A549 (cell line): ENCODE measurements at regions not wholly inside any gene's neighbourhood (a gene's known extent, or its start where the extent isn't known, plus 50 kb on each side); places are given as distances from the start of the nearest gene placed in this dataset.

ENCODE experiments used
- CHD2 ChIP-seq: fragments of 150-350 bp; IDR thresholded peaks from 2 replicates; pipeline ENCODE4 v1.6.1; 2014; ENCODE audit warnings: low read length; ENCODE audit not compliant: partially characterized antibody
- CHD4 ChIP-seq: fragments of 200-600 bp; sonication (generic); IDR thresholded peaks from 2 replicates; pipeline ENCODE4 v1.6.1; 2016; ENCODE audit warnings: antibody characterized with exemption, mild to moderate bottlenecking, borderline replicate concordance
- EP300 ChIP-seq, 2 experiments: fragments of >200 bp; sonication (Bioruptor Twin); formaldehyde crosslinking; IDR thresholded peaks; 2 replicates in 1 of 2; 3 replicates in 1 of 2; pipeline ENCODE4 v1.6.1; 2016 to 2017
- ESRRA ChIP-seq: fragments of 150-350 bp; IDR thresholded peaks from 2 replicates; pipeline ENCODE4 v1.6.1; 2014; ENCODE audit warnings: mild to moderate bottlenecking, low read length, borderline replicate concordance
- JUN ChIP-seq, 2 experiments: fragments of >200 bp; sonication (Bioruptor Twin); formaldehyde crosslinking; IDR thresholded peaks; 2 replicates in 1 of 2; 3 replicates in 1 of 2; pipeline ENCODE4 v1.6.1; 2016 to 2017
- POLR2A ChIP-seq: IDR thresholded peaks from 2 replicates; pipeline ENCODE4 v1.6.1; 2012; ENCODE audit warnings: mild to moderate bottlenecking, low read length
- RAD21 ChIP-seq, 2 experiments: fragments of >200 bp in 1 of 2; sonication (Bioruptor Twin) in 1 of 2; formaldehyde crosslinking in 1 of 2; IDR thresholded peaks in 1 of 2; conservative IDR thresholded peaks in 1 of 2; 2 replicates in 1 of 2; 3 replicates in 1 of 2; pipeline ENCODE4 v1.6.1; 2012 to 2018; ENCODE audit warnings: inconsistent platforms in 1 of 2
- RCOR1 ChIP-seq: fragments of 150-350 bp; IDR thresholded peaks from 2 replicates; pipeline ENCODE4 v1.6.1; 2014; ENCODE audit warnings: antibody characterized with exemption, low read length, low read depth
- ZSCAN20 ChIP-seq: fragments of 250-450 bp; sonication (Bioruptor Pico); IDR thresholded peaks from 2 replicates; pipeline ENCODE4 v1.8.0; 2022; ENCODE audit warnings: mild to moderate bottlenecking, moderate library complexity
- TF ChIP-seq, protein P1 (sequence below): fragments of >200 bp; sonication (Bioruptor Twin); formaldehyde crosslinking; IDR thresholded peaks from 3 replicates; pipeline ENCODE4 v1.5.1; 2016
- TF ChIP-seq, protein P2 (sequence below): fragments of 450-650 bp; IDR thresholded peaks from 2 replicates; pipeline ENCODE4 v1.6.1; 2014; ENCODE audit warnings: antibody characterized with exemption
- TF ChIP-seq, protein P3 (sequence below): fragments of 250-450 bp; sonication (Bioruptor Pico); IDR thresholded peaks from 2 replicates; pipeline ENCODE4 v1.5.0; 2021; ENCODE audit warnings: mild to moderate bottlenecking, moderate library complexity, borderline replicate concordance
- TF ChIP-seq, protein P4 (sequence below): IDR thresholded peaks from 2 replicates; pipeline ENCODE4 v1.6.1; 2012

DNA sequence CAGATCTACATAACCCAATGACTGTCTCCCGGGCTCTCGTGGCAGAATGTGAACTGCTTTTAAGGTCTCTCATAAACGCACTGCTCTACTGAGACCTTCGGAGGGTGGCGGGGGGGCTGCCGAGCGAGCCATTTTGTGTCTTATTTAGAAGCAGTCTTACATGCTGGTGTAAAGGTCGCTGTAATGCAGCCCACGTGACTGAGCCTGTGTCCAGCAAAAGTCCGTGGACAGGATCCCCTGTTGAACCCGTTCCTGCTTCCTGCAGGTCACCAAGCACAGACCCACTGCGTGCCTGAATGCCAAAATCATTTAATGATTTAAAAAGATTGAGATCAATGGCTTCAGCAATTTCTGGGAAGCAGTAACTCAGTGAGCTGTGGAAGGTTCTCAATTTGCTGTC lies 415.9 kb downstream of the BCOR start:
- TF ChIP-seq RCOR1, result no peak
- no peak for TF ChIP-seq POLR2A
- no peak for TF ChIP-seq EP300 (IDR thresholded peaks at IDR 0.05)
- TF ChIP-seq, protein P1, sequence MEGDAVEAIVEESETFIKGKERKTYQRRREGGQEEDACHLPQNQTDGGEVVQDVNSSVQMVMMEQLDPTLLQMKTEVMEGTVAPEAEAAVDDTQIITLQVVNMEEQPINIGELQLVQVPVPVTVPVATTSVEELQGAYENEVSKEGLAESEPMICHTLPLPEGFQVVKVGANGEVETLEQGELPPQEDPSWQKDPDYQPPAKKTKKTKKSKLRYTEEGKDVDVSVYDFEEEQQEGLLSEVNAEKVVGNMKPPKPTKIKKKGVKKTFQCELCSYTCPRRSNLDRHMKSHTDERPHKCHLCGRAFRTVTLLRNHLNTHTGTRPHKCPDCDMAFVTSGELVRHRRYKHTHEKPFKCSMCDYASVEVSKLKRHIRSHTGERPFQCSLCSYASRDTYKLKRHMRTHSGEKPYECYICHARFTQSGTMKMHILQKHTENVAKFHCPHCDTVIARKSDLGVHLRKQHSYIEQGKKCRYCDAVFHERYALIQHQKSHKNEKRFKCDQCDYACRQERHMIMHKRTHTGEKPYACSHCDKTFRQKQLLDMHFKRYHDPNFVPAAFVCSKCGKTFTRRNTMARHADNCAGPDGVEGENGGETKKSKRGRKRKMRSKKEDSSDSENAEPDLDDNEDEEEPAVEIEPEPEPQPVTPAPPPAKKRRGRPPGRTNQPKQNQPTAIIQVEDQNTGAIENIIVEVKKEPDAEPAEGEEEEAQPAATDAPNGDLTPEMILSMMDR, result no peak
- TF ChIP-seq CHD2, result no peak
- no peak for TF ChIP-seq RAD21 (conservative IDR thresholded peaks at IDR 0.05 in 1 of 2, IDR thresholded peaks at IDR 0.05 in 1 of 2)
- TF ChIP-seq, protein P2, sequence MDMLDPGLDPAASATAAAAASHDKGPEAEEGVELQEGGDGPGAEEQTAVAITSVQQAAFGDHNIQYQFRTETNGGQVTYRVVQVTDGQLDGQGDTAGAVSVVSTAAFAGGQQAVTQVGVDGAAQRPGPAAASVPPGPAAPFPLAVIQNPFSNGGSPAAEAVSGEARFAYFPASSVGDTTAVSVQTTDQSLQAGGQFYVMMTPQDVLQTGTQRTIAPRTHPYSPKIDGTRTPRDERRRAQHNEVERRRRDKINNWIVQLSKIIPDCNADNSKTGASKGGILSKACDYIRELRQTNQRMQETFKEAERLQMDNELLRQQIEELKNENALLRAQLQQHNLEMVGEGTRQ, result no peak
- TF ChIP-seq JUN (IDR thresholded peaks at IDR 0.05), result no peak
- TF ChIP-seq ZSCAN20, result no peak
- TF ChIP-seq ESRRA, result no peak
- TF ChIP-seq, protein P3, sequence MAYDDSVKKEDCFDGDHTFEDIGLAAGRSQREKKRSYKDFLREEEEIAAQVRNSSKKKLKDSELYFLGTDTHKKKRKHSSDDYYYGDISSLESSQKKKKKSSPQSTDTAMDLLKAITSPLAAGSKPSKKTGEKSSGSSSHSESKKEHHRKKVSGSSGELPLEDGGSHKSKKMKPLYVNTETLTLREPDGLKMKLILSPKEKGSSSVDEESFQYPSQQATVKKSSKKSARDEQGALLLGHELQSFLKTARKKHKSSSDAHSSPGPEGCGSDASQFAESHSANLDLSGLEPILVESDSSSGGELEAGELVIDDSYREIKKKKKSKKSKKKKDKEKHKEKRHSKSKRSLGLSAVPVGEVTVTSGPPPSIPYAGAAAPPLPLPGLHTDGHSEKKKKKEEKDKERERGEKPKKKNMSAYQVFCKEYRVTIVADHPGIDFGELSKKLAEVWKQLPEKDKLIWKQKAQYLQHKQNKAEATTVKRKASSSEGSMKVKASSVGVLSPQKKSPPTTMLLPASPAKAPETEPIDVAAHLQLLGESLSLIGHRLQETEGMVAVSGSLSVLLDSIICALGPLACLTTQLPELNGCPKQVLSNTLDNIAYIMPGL (CRISPR knock-in tag), result no peak
- no peak for TF ChIP-seq CHD4
- TF ChIP-seq, protein P4, sequence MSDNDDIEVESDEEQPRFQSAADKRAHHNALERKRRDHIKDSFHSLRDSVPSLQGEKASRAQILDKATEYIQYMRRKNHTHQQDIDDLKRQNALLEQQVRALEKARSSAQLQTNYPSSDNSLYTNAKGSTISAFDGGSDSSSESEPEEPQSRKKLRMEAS, result no peak
